HG03354 (cell line): ENCODE measurements at regions not wholly inside any gene's neighbourhood (a gene's known extent, or its start where the extent isn't known, plus 50 kb on each side); places are given as distances from the start of the nearest gene placed in this dataset.
"Not testable (repeated sequence)": the region's sequence is repeated elsewhere in the genome, so short reads cannot be mapped to it uniquely, and the experiment has no call there.

ENCODE experiments used
- ATAC-seq: cut with Tn5 transposase; IDR thresholded peaks from one replicate; pipeline ENCODE4 v1.9.1; 2021; ENCODE audit warnings: mild to moderate bottlenecking; ENCODE audit not compliant: unreplicated experiment, poor library complexity, severe bottlenecking

- ATAC-seq, result no peak
Observed at GRCh38 chr3:112739252-112739965, 98.5 kb upstream of the CCDC80 start.

GRCh38 chr3:112738366-112738765 is 97.4 kb upstream of the CCDC80 start:
- ATAC-seq, result no peak

GRCh38 chr3:112736805-112737566 is 96.0 kb upstream of the CCDC80 start:
- no peak for ATAC-seq

- ATAC-seq, result no peak
Observed at GRCh38 chr3:112736386-112736785, 95.4 kb upstream of the CCDC80 start.

- ATAC-seq, result no peak
Observed at GRCh38 chr3:112735926-112736325, 95.0 kb upstream of the CCDC80 start.

- peak; percentile 65 for ATAC-seq
Observed at GRCh38 chr3:112734736-112735350, 93.9 kb upstream of the CCDC80 start.

GRCh38 chr3:112734171-112734570 is 93.2 kb upstream of the CCDC80 start:
- ATAC-seq, result no peak

- ATAC-seq, result no peak
Observed at GRCh38 chr3:112730210-112730609, 89.3 kb upstream of the CCDC80 start.

GRCh38 chr3:112721231-112721630 is 80.3 kb upstream of the CCDC80 start:
- no peak for ATAC-seq

GRCh38 chr3:112718967-112719366 is 78.0 kb upstream of the CCDC80 start:
- no peak for ATAC-seq

- no peak for ATAC-seq
Observed at GRCh38 chr3:112718516-112718915, 77.6 kb upstream of the CCDC80 start.

GRCh38 chr3:112709911-112710310 is 69.0 kb upstream of the CCDC80 start:
- ATAC-seq, result no peak

GRCh38 chr3:112699436-112699978 is 58.6 kb upstream of the CCDC80 start:
- no peak for ATAC-seq

GRCh38 chr3:112698442-112698841 is 57.5 kb upstream of the CCDC80 start:
- not testable (repeated sequence) for ATAC-seq

GRCh38 chr3:112696244-112696643 is 55.3 kb upstream of the CCDC80 start:
- ATAC-seq, result not testable (repeated sequence)

GRCh38 chr3:112695377-112696108 is 54.6 kb upstream of the CCDC80 start:
- not testable (repeated sequence) for ATAC-seq

- not testable (repeated sequence) for ATAC-seq
Observed at GRCh38 chr3:112694906-112695305, 54.0 kb upstream of the CCDC80 start.

GRCh38 chr3:112693186-112693585 is 52.2 kb upstream of the CCDC80 start:
- ATAC-seq, result no peak
